Stimulated activated CD4-positive, alpha-beta T cell treated with anti-CD3 and anti-CD28 coated beads, Interleukin-12 subunit alpha, Interleukin-12 subunit beta, amount 100 ng/mL, for 48 hours (primary cell): ENCODE measurements at regions not wholly inside any gene's neighbourhood (a gene's known extent, or its start where the extent isn't known, plus 50 kb on each side); places are given as distances from the start of the nearest gene placed in this dataset.

Source experiments
- DNase-seq, 3 donors: peaks; one replicate each; pipeline ENCODE4 v3.0.0-alpha.2; 2020; ENCODE audit warnings: low read depth in 2 of 3, low spot score in 1 of 3

DNA sequence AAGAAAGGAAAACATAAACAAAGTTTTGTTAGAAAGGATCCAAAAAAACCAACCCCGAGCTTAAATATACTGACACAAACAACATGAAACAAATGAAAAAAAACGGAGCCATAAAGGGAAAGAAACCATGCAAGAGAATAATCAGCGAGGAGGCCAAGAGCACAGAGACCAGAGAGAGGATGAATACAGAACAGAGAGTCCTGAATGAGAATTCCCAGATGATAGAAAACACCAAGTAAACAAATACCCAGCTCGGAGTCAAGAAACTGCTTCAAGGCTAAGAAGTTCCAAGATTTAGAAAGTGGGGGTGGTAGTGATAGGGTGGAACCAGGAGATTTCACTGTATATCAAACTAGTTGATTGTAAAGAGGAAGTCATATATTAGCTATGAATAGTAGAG, 313.3 kb downstream of the OSR1 start:
- DNase-seq: no peak

- no peak for DNase-seq
Measured at GRCh38 chr2:19043893-19044292, 314.5 kb downstream of the OSR1 start.

- no peak for DNase-seq
Measured at GRCh38 chr2:19041434-19042041, 316.9 kb downstream of the OSR1 start.

DNA sequence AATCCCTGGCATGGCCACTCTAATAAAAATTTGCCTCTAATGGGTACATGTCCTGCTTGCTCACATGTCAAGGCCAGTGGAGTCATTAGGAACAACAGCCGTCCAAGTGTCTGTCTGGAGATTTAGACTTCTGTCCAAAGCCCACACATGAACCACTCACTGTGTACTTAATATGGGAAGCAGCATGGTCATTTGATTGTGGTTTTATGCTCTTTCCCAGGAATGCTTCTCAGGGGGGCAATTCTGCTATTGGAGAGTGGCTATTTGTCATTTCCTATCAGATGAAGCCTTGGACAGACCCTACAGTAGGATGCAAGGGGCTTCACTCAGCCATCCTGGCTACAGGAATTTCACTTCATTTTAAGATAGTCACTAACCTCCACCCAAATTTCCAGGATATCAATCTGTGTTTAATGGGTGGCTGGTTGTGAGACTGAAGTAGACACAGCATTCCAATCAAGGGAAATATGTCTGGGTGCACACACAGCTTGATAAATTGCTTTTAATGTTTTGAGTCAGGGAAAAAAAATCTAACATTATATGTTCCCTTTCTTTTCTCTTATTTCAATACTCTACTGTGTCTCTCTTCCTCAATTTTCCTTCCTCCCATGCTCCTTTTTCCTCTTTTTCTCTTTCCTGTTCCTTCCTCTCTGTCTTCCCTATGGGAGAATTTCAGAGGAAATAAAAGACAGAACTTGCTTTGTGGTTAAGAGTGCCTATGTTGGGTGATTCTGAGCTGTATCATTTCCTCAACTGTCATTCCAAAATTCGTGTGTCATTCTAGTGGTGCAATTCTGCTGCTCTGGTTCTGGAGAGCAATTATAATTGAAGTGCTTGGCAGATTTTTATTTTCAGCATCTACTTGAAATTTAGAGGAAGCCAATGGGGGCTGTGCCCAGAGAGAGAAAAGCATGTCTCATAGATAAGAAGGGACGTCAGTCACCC, 320.1 kb downstream of the OSR1 start:
- no peak for DNase-seq

DNA sequence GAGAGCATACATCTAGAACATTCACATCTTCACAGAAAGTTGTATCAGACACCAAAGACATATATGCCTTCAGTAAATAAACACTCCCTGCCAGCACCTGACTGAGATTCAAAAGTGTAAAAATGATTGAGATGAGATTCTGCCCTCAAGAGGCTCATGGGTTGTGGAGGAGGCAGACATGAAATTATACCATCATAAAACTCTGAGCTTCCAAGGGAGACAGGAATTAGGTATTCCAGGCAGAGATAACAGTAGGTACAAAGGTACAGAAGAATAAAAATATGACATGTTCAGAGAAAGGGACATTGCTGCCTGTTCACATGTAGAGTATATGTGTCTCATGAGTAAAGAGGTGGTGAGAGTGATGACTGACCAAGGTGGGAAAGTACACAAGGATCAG, 322.3 kb downstream of the OSR1 start:
- no peak for DNase-seq

DNA sequence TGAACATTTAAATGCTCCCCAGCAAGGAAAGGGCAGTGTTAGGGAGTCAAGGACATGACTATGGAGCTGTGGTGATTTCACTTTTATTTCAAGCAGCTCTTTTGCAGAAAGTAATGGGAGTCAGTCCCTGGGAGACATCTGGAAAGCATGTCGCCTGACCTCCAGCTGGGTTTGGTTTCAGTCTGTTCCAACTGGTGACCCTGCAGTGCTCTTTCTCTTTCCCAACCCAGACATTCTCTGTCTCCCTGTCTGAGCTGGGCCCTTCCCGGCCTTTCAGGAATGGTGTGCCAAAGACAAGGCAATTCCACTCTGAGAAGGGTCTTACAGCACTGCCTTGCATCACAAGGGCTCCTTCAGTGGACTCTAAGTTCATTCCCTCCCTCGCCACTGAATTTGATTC, 323.2 kb downstream of the OSR1 start:
- no peak for DNase-seq

GRCh38 chr2:19033240-19033639, 325.2 kb downstream of the OSR1 start:
- no peak for DNase-seq

- no peak for DNase-seq
Measured at GRCh38 chr2:19031642-19032041, 326.8 kb downstream of the OSR1 start.

DNA sequence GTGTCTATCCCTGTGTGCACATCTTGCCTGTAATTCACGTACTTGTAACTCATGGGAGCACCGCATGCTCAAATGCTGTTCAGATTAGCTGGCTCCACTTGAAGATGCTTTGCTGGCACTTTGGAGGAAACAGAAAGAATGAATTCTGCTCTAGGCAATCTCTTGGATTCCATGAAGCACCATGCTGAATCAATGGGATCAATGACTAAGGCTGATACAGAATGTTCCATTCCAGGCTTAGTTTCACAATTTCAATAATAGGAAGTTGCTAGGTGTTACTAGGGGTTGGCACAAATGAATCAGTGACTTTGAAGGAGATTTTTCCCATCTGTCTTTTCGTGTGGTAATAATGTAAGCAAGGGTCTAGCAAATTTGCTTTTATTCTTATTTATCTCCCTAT, 328.8 kb downstream of the OSR1 start:
- no peak for DNase-seq

DNA sequence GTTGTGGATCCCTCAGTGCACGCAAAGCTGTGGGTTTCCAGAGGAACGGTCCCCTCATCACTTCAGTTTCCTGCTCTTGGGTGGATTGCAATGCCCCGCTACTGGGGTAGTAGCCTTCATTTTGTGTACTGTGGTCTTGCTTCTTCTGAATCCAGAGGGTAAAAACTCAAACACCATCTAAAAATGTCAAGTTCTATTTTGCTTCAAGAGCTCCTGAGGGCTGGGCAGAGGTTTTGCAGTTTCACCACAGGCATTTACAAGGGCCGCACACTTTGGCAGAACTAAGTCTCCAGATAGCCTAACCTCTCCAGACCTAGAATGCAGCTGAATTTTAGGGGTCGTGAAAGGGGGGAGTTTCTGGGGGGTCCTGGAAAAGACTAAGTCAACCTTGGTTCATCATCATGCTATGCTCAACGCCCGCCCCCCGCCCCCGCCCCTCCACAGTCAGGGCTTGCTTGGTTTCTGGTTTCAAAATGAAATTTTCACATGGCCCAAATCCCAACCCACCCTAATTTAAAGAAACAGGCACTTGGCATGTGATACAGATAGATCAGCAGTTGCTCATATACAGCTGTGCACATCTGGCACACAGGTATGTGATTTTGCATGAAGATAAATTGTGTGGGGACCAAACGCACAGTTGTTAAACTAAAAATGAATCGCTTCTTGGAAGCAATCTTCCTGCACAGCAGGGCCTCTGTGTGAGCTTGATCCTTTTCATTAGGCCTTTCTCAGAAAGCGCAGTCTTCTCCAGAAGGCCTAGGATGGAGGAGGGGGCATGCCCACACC, 329.6 kb downstream of the OSR1 start:
- no peak for DNase-seq

DNA sequence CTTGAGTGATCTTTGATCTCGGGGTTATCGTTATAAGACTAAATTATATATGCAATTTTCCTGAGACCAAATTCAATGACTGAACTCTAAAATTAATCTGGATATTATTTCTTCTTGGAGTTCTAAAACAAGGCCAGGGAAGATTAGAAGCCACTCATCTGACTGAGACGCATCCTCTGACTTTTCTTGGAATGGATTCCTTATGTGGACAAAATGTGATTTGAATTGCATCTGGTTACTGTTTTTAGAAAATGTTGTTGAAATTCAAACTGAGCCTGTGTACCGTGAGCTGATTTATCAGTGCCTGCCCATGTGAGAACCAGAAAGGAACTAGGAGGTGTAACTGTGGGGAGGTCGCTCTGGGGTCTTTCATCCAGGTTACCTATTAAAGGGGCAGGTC, 330.8 kb downstream of the OSR1 start:
- DNase-seq: no peak

GRCh38 chr2:19026261-19026660, 332.2 kb downstream of the OSR1 start:
- DNase-seq: no peak

DNA sequence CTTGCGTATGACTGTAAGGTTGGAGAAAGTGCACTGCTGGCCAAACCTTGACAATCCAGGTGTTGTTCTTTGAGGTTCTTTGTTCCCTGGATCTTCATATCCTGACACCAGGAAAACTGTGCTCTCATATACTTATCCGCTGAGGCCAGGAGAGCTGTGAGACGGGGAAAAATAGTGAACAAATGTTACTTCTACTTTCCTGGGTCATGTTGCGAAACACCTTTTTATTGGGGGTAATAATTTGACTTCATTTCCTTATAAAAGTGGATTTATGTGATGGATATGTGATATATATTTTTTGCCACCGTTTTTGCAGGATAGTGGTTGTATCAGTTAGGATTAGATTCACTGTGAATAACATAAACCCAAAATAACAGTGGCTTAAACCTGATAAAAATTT, 336.1 kb downstream of the OSR1 start:
- DNase-seq: no peak

DNA sequence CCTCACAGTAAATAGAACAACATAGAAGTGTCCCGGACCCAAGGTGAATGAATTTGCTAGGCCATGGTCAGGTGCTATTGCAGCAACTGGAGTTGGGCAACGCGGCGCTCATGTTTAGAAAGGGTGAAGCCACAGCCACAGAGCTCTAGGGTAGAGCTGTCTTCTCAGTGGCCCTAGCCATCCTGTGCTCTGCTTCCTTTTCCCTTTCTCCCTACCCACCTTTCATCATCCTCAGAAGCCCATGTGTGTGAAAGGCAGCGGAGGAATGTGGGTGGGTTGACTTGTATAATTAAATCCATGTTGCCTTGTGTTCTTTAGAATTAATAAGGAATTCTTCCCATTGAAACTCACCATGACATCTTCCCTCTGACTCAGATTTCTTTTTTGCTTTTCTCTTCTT, 336.7 kb downstream of the OSR1 start:
- DNase-seq: no peak

- DNase-seq: no peak
Measured at GRCh38 chr2:19021100-19021476, 337.3 kb downstream of the OSR1 start.

DNA sequence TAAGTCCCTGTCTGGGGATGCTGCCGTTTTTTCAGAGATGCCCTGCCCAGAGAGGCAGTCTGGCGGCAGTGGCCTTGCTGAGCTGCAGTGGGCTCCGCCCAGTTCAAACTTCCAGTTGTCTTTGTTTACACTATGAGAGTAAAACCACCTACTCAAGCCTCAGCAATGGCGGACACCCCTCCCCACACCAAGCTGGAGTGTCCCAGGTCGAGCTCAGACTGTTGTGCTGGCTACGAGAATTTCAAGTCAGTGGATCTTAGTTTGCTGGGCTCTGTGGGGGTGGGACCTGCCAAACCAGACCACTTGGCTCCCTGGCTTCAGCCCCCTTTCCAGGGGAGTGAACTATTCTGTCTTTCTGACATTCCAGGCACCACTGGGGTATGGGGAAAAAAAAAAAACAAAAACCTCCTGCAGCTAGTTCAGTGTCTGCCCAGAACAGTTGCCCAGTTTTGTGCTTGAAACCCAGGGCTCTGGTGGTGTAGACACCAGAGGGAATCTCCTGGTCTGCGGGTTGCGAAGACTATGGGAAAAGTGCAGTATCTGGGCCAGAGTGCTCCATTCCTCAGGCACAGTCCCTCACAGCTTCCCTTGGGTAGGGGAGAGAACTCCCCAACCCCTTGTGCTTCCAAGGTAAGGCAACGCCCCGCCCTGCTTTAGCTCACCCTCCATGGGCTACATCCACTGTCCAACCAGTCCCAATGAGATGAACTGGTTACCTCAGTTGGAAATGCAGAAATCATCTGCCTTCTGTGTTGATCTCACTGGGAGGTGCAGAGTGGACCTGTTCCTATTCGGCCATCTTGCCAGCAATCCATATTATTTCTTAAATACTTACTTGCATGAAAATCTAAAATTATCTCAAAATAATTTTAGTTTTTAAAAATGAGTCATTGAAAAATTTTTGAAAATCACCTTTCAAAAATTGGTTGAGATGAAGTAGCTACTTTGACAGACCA, 338.0 kb downstream of the OSR1 start:
- DNase-seq: no peak

- DNase-seq: no peak
Measured at GRCh38 chr2:19009510-19009909, 348.9 kb downstream of the OSR1 start.

- DNase-seq: no peak
Measured at GRCh38 chr2:19003554-19003953, 354.9 kb downstream of the OSR1 start.

- DNase-seq: no peak
Measured at GRCh38 chr2:19000776-19001175, 357.6 kb downstream of the OSR1 start.

- no peak for DNase-seq
Measured at GRCh38 chr2:18999198-18999597, 359.2 kb downstream of the OSR1 start.

DNA sequence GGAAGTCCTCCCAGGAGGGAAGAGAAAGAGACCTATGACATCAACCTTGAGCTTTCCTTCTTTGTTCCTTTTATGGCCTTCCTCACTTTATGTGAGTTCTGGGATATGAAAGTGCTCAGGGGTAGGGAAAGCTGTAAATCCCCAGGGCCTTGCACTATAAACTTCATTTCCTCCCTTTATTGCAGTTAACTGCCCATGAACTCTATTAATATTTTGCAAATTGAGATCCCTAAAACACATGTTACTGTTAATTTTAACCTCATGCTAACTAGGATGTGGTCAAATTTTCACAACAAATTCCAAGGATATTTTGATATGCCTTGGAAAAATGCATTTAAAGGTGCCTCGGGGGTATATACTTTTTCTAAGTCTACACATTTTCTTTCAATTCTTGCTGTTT, 359.9 kb downstream of the OSR1 start:
- no peak for DNase-seq
